ENCODE measurements at regions not wholly inside any gene's neighbourhood (a gene's known extent, or its start where the extent isn't known, plus 50 kb on each side); places are given as distances from the start of the nearest gene placed in this dataset.

- no peak overlapping the region for H3K4me3 ChIP-seq (ENCODE audit: low read depth, low read length)
- no peak for TF ChIP-seq MYC (IDR thresholded peaks at IDR 0.05; ENCODE audit: low read depth, low read length)
- no peak for DNase-seq (ENCODE audit: low read depth)
Measured at GRCh38 chr2:7201851-7202250, 284.6 kb downstream of the RNF144A start.

GRCh38 chr2:7203056-7203467 lies 285.9 kb downstream of the RNF144A start:
- no peak overlapping the region for H3K4me3 ChIP-seq (ENCODE audit: low read depth, low read length)
- TF ChIP-seq, protein P1, sequence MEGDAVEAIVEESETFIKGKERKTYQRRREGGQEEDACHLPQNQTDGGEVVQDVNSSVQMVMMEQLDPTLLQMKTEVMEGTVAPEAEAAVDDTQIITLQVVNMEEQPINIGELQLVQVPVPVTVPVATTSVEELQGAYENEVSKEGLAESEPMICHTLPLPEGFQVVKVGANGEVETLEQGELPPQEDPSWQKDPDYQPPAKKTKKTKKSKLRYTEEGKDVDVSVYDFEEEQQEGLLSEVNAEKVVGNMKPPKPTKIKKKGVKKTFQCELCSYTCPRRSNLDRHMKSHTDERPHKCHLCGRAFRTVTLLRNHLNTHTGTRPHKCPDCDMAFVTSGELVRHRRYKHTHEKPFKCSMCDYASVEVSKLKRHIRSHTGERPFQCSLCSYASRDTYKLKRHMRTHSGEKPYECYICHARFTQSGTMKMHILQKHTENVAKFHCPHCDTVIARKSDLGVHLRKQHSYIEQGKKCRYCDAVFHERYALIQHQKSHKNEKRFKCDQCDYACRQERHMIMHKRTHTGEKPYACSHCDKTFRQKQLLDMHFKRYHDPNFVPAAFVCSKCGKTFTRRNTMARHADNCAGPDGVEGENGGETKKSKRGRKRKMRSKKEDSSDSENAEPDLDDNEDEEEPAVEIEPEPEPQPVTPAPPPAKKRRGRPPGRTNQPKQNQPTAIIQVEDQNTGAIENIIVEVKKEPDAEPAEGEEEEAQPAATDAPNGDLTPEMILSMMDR (IDR thresholded peaks at IDR 0.05; ENCODE audit: low read depth, low read length), result peak; percentile 94
- TF ChIP-seq POLR2A (IDR thresholded peaks at IDR 0.05; ENCODE audit: extremely low read depth, insufficient read length), result no peak
- DNase-seq (ENCODE audit: low read depth), result peak; percentile 73

- H3K4me3 ChIP-seq (ENCODE audit: low read depth, low read length), result no peak overlapping the region
- TF ChIP-seq POLR2A (IDR thresholded peaks at IDR 0.05; ENCODE audit: extremely low read depth, insufficient read length) (no peak), MYC (IDR thresholded peaks at IDR 0.05; ENCODE audit: low read depth, low read length) (no peak)
- TF ChIP-seq, protein P1 (IDR thresholded peaks at IDR 0.05; ENCODE audit: low read depth, low read length), result no peak
- TF ChIP-seq, protein P2, sequence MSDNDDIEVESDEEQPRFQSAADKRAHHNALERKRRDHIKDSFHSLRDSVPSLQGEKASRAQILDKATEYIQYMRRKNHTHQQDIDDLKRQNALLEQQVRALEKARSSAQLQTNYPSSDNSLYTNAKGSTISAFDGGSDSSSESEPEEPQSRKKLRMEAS (IDR thresholded peaks at IDR 0.05; ENCODE audit: low read depth, low read length), result no peak
- no peak for DNase-seq (ENCODE audit: low read depth)
Measured at GRCh38 chr2:7205151-7205830, 288.1 kb downstream of the RNF144A start.

- DNase-seq (ENCODE audit: low read depth), result peak; percentile 4
- no peak for TF ChIP-seq POLR2A (IDR thresholded peaks at IDR 0.05; ENCODE audit: extremely low read depth, insufficient read length)
- TF ChIP-seq, protein P1 (IDR thresholded peaks at IDR 0.05; ENCODE audit: low read depth, low read length), result no peak
- no peak for TF ChIP-seq MYC (IDR thresholded peaks at IDR 0.05; ENCODE audit: low read depth, low read length)
- no peak overlapping the region for H3K4me3 ChIP-seq (ENCODE audit: low read depth, low read length)
Measured at GRCh38 chr2:7206111-7206810, 289.0 kb downstream of the RNF144A start.

DNA sequence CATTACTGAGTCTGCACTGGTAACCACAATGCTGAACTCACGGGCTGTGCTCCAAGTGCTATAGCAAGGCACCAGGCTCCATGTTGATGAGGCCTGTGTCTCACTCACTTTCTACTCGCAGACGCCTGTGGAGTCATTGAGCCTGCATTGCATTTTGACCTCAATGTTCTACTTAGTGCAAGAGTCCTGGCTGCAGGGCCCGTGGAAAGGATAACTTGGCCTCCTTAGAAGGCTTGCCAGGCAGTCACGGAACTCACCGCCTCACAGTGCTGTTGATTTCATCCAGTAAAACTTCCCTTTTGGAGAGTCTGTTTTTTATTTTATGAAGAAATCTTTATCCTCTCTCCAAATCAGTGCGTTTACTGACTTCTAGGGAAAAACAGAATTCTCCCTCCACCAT lies 290.4 kb downstream of the RNF144A start:
- DNase-seq (ENCODE audit: low read depth), result no peak
- H3K4me3 ChIP-seq (ENCODE audit: low read depth, low read length), result no peak overlapping the region
- TF ChIP-seq, protein P1 (IDR thresholded peaks at IDR 0.05; ENCODE audit: low read depth, low read length), result no peak
- no peak for TF ChIP-seq POLR2A (IDR thresholded peaks at IDR 0.05; ENCODE audit: extremely low read depth, insufficient read length)
- TF ChIP-seq, protein P2 (IDR thresholded peaks at IDR 0.05; ENCODE audit: low read depth, low read length), result no peak

DNA sequence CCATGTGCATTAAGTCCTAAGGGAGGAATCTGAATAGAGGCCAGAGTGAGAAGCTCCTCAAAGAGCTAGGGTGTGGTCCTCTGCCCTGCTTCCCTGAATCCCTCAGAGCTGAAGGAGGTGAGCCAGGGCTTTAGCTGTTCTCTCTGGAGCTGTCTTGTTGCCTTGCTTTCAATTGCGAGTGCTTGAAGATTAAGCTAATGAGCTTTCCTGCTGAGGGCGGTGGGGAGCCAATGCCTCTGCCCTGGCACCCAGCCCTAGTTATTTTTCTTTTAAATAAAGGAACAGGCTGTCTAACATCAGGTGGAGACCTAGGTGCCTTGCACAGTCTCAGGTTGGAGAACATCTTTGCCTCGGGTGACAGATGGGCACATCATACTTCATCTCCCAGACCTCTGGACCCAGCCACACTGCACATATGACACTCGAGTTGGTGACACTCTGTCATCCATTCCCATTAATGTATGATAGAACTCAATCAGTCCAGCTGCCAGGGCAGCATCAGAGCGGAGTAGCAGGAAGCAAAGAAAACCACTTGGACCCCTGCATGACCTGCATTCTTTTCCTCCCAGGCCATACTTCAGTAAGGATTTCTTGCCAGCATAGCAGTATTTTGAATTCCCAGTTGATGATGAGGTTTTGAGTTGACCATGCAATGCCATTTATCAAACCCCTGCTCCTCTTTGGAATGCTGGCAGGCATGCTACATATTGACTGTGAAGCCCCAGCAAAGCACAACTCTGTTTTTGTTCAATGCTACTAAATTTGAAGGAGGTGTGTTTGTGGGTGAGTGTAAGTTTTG lies 292.7 kb downstream of the RNF144A start:
- no peak overlapping the region for H3K4me3 ChIP-seq (ENCODE audit: low read depth, low read length)
- DNase-seq (ENCODE audit: low read depth), result no peak
- TF ChIP-seq, protein P2 (IDR thresholded peaks at IDR 0.05; ENCODE audit: low read depth, low read length), result no peak

Measured in NB4 (cell line).